Heart left ventricle (tissue), 16 donors: ENCODE measurements at regions not wholly inside any gene's neighbourhood (a gene's known extent, or its start where the extent isn't known, plus 50 kb on each side); places are given as distances from the start of the nearest gene placed in this dataset.

Source experiments
- ATAC-seq, 4 donors: fragments of 200-7000 bp; cut with Tn5 transposase; one replicate each; pipeline ENCODE4 v1.9.1; 2020 to 2022; ENCODE audit warnings: moderate library complexity in 4 of 4, mild to moderate bottlenecking in 3 of 4, moderate number of reproducible peaks in 1 of 4
- DNase-seq, 5 donors: peaks; one replicate each; pipeline ENCODE4 v3.0.0-alpha.2; 2020
- H3K27ac ChIP-seq, 12 donors: fragments of 200-600 bp; sonication (generic) in 4 of 12; one replicate each; pipeline versions ENCODE4 v1.5.0 to v1.8.0; 2016 to 2022; ENCODE audit warnings: mild to moderate bottlenecking in 2 of 12
- H3K27me3 ChIP-seq, 9 donors: fragments of 200-600 bp; sonication (generic) in 2 of 9; one replicate each; pipeline versions ENCODE4 v1.5.1 to v1.8.0; 2016 to 2022; ENCODE audit warnings: mild to moderate bottlenecking in 3 of 9
- H3K36me3 ChIP-seq, 9 donors: fragments of 200-600 bp; sonication (generic) in 2 of 9; one replicate each; pipeline versions ENCODE4 v1.5.0 to v1.8.0; 2018 to 2022; ENCODE audit warnings: mild to moderate bottlenecking in 2 of 9
- H3K4me1 ChIP-seq, 12 donors: fragments of 200-600 bp; sonication (generic) in 4 of 12; one replicate each; pipeline versions ENCODE4 v1.5.0 to v1.8.0; 2016 to 2022; ENCODE audit warnings: mild to moderate bottlenecking in 3 of 12
- H3K4me3 ChIP-seq, 12 donors: fragments of 200-600 bp; sonication (generic) in 4 of 12; one replicate each; pipeline versions ENCODE4 v1.5.0 to v1.8.0; 2017 to 2022; ENCODE audit warnings: mild to moderate bottlenecking in 9 of 12, moderate library complexity in 4 of 12
- H3K9me3 ChIP-seq, 12 donors: fragments of 200-600 bp; sonication (generic) in 4 of 12; one replicate each; pipeline versions ENCODE4 v1.5.0 to v1.8.0; 2016 to 2022; ENCODE audit warnings: mild to moderate bottlenecking in 1 of 12
- CTCF ChIP-seq, 12 donors: fragments of 200-600 bp; sonication (generic) in 4 of 12; IDR thresholded peaks; one replicate each; pipeline versions ENCODE4 v1.5.0 to v1.8.0; 2018 to 2022; ENCODE audit warnings: antibody characterized with exemption in 12 of 12, mild to moderate bottlenecking in 5 of 12
- POLR2A ChIP-seq, 2 donors: fragments of 450-650 bp; IDR thresholded peaks; one replicate each; pipeline ENCODE4 v1.6.1; 2017; ENCODE audit warnings: antibody characterized with exemption in 2 of 2, mild to moderate bottlenecking in 2 of 2, moderate library complexity in 2 of 2
- WGBS, 4 donors: extraction: QIAGEN DNeasy Blood & Tissue Kit in 2 of 4; methylation state at CpG; one replicate each; pipeline versions ENCODE4 v1.1.5 to v1.1.7; 2013 to 2018; 5-methylcytosine and 5-hydroxymethylcytosine counted together
- intact Hi-C, 10 donors: fragments of 100-400 bp; cut with DNase I; formaldehyde crosslinking; loops; one replicate each; pipeline versions ENCODE4 v1.11.1 to v1.14.2; 2022
- donor health status: ischemic (EF 13 %, LVEDD 7.1; RV severe dilation, severe dysfunction).
- donor health status: healthy with polysubstance abuse.
- donor health status: DM: no; HTN: yes; CAD: no.
- donor health status: DM: no; HTN: no; CAD: no.
- donor health status: ischemic (EF 25% LVEDD 6.9; RV normal size, moderate dysfunction).
- donor health status: ischemic (EF 25% LVEDD 5.7; RV mildly dilated, moderate dysfunction).
- donor health status: healthy.
- donor health status: DM: yes; HTN: yes; CAD: no.
- donor health status: ischemic (EF 35%, LVEDD 5.7; RV mildly dilated, moderate dysfunction).
- donor health status: nonischemic (EF 11% LVEDD 7.7; RV severe dilation, severe dysfunction).
- donor health status: DM: yes; HTN: yes; CAD: no.
- donor health status: PGD.
- donor health status: ischemic (EF 29% LVEDD 5.4; RV normal size, mild dysfunction).
- donor health status: nonischemic (EF 23%, LVEDD 6.1; RV moderate dilation, normal function).

DNA sequence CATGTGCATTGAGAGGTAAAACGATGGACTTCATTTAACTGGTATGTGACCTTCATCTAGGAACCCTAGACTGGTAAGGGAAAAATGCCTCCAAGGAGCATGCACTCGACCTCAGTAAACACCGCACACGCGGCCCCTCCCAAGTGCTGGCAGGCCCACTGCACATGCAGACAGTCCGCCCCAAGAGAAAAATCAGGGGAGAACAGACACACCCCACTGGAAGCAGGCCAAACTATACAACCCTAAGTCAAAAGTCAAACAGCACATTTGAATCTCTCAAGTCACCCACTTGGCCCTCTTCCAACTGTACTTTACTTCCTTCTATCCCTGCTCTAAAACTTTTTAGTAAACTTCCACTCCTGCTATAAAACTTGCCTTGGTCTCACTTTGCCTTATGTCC, 250.1 kb upstream of the HES1 start:
- Histone ChIP-seq H3K4me3 (no peak overlapping the region), H3K27ac (no peak overlapping the region), H3K36me3 (no peaks in the 10 kb centered on the region), H3K27me3 (peaks cover 0 to 3% (median 0%) of the 10 kb centered on the region in 9 donors), H3K4me1 (no peaks in the 10 kb centered on the region), H3K9me3 (peaks cover 0 to 14% (median 0%) of the 10 kb centered on the region in 12 donors)
- ATAC-seq, result no peak
- WGBS, 4 donors, result 79 to 84% (median 84%) methylated on average over 6 of the region's 6 CpGs
- intact Hi-C loops, result no loop called here
- no peak for DNase-seq
- TF ChIP-seq POLR2A (IDR thresholded peaks at IDR 0.05) (no peak), CTCF (IDR thresholded peaks at IDR 0.05) (no peak)

GRCh38 chr3:193890016-193890897, 245.7 kb upstream of the HES1 start:
- Histone ChIP-seq H3K27me3 (no peaks in the 10 kb centered on the region), H3K27ac (no peak overlapping the region), H3K9me3 (peaks cover 0 to 14% (median 0%) of the 10 kb centered on the region in 12 donors), H3K4me1 (peaks cover 0 to 17% (median 4%) of the 10 kb centered on the region in 12 donors), H3K4me3 (no peak overlapping the region), H3K36me3 (no peaks in the 10 kb centered on the region)
- intact Hi-C loops, result no loop called here
- ATAC-seq (no peak), DNase-seq (no peak)
- WGBS, 4 donors, result 76 to 84% (median 82%) methylated on average over 12 of the region's 12 CpGs
- TF ChIP-seq CTCF (IDR thresholded peaks at IDR 0.05) (no peak), POLR2A (IDR thresholded peaks at IDR 0.05) (no peak)

GRCh38 chr3:193894121-193894863, 241.7 kb upstream of the HES1 start:
- Histone ChIP-seq H3K36me3 (no peaks in the 10 kb centered on the region), H3K27me3 (no peaks in the 10 kb centered on the region), H3K4me3 (no peak overlapping the region), H3K4me1 (peaks cover 0 to 26% (median 4%) of the 10 kb centered on the region in 12 donors), H3K9me3 (no peaks in the 10 kb centered on the region), H3K27ac (peak overlapping the region in 9 of 12 donors; percentile 3 to 65 (median 54))
- WGBS, 4 donors, result 47 to 70% (median 61%) methylated on average over 10 of the region's 10 CpGs
- intact Hi-C loops, result no loop called here
- ATAC-seq (peak; percentile 74 to 88 (median 78)), DNase-seq (peak in 4 of 5 donors; percentile 43 to 55 (median 47))
- TF ChIP-seq POLR2A (IDR thresholded peaks at IDR 0.05) (no peak), CTCF (IDR thresholded peaks at IDR 0.05) (no peak)

DNA sequence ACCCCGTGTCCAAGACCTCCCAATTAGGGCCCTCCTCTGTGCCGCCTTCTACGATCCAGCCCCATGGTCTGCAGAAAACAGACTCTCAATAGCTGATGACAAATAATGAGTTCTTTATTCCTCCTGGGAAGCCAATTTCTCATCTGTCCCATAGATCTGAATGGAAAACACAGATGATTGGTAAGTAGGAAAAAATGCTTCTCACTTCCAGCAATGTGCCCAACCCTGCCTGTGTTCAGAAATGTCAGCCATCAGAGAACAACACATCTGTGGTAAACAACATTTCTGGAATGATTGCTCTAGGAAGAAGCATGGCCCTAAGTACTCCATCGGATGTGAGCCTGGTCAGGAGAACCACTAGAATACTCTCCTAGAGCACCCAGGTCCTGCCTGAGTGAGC, 240.5 kb upstream of the HES1 start:
- H3K27ac ChIP-seq, result no peak overlapping the region
- peaks cover 0 to 26% (median 4%) of the 10 kb centered on the region in 12 donors for H3K4me1 ChIP-seq
- ATAC-seq (no peak), DNase-seq (no peak)
- H3K36me3 ChIP-seq, result no peaks in the 10 kb centered on the region
- 72 to 97% (median 86%) methylated on average over 4 of the region's 4 CpGs for WGBS, 4 donors
- no peaks in the 10 kb centered on the region for H3K9me3 ChIP-seq
- intact Hi-C loops, result loop anchor here in 1 of 10 donors (5.0 kb wide), 1 partner anchor 93 kb away; no protein-coding TSS in a partner anchor
- TF ChIP-seq CTCF (IDR thresholded peaks at IDR 0.05), result no peak
- TF ChIP-seq POLR2A (IDR thresholded peaks at IDR 0.05), result no peak
- H3K27me3 ChIP-seq, result no peaks in the 10 kb centered on the region
- H3K4me3 ChIP-seq, result no peak overlapping the region
